DMS53 treated with DMSO at 0.1 percent for 48 hours (cell line): ENCODE measurements at regions not wholly inside any gene's neighbourhood (a gene's known extent, or its start where the extent isn't known, plus 50 kb on each side); places are given as distances from the start of the nearest gene placed in this dataset.
A peak's percentile ranks its signal among the peaks of the same experiment; 100 is the strongest.

ENCODE experiments used
- DNase-seq: peaks from one replicate; lab custom pipeline; 2025; ENCODE audit not compliant: unreplicated experiment; lab: John Stamatoyannopoulos, UW

GRCh38 chr7:12067156-12067831 is 143.8 kb upstream of the TMEM106B start:
- DNase-seq: peak; percentile 80

GRCh38 chr7:12069757-12070156 is 141.3 kb upstream of the TMEM106B start:
- DNase-seq: no peak

- peak; percentile 66 for DNase-seq
Observed at GRCh38 chr7:12074889-12075288, 136.2 kb upstream of the TMEM106B start.

GRCh38 chr7:12080006-12080405 is 131.1 kb upstream of the TMEM106B start:
- DNase-seq: no peak

GRCh38 chr7:12085516-12085915 is 125.6 kb upstream of the TMEM106B start:
- DNase-seq: no peak

GRCh38 chr7:12089951-12090756 is 120.9 kb upstream of the TMEM106B start:
- no peak for DNase-seq

- no peak for DNase-seq
Observed at GRCh38 chr7:12090757-12091221, 120.3 kb upstream of the TMEM106B start.

- no peak for DNase-seq
Observed at GRCh38 chr7:12091231-12091630, 119.9 kb upstream of the TMEM106B start.

GRCh38 chr7:12092499-12093130 is 118.5 kb upstream of the TMEM106B start:
- no peak for DNase-seq

GRCh38 chr7:12093365-12093764 is 117.7 kb upstream of the TMEM106B start:
- no peak for DNase-seq

GRCh38 chr7:12094365-12094921 is 116.7 kb upstream of the TMEM106B start:
- DNase-seq: no peak

GRCh38 chr7:12102126-12102525 is 109.0 kb upstream of the TMEM106B start:
- DNase-seq: no peak

GRCh38 chr7:12102527-12102926 is 108.6 kb upstream of the TMEM106B start:
- no peak for DNase-seq

GRCh38 chr7:12103948-12104347 is 107.1 kb upstream of the TMEM106B start:
- no peak for DNase-seq

- no peak for DNase-seq
Observed at GRCh38 chr7:12107381-12107780, 103.7 kb upstream of the TMEM106B start.

- no peak for DNase-seq
Observed at GRCh38 chr7:12107841-12108254, 103.2 kb upstream of the TMEM106B start.

- DNase-seq: peak; percentile 24
Observed at GRCh38 chr7:12110425-12110824, 100.7 kb upstream of the TMEM106B start.

GRCh38 chr7:12111422-12112405 is 99.4 kb upstream of the TMEM106B start:
- DNase-seq: peak; percentile 78

GRCh38 chr7:12117170-12117569 is 93.9 kb upstream of the TMEM106B start:
- no peak for DNase-seq

GRCh38 chr7:12119620-12120303 is 91.3 kb upstream of the TMEM106B start:
- DNase-seq: no peak
